Glomerular visceral epithelial cell (primary cell): ENCODE measurements at regions not wholly inside any gene's neighbourhood (a gene's known extent, or its start where the extent isn't known, plus 50 kb on each side); places are given as distances from the start of the nearest gene placed in this dataset.
"Not testable (repeated sequence)": the region's sequence is repeated elsewhere in the genome, so short reads cannot be mapped to it uniquely, and the experiment has no call there.

ENCODE experiments used
- DNase-seq: peaks from one replicate; pipeline ENCODE4 v3.0.0-alpha.2; 2016; ENCODE audit errors: extremely low spot score

DNA sequence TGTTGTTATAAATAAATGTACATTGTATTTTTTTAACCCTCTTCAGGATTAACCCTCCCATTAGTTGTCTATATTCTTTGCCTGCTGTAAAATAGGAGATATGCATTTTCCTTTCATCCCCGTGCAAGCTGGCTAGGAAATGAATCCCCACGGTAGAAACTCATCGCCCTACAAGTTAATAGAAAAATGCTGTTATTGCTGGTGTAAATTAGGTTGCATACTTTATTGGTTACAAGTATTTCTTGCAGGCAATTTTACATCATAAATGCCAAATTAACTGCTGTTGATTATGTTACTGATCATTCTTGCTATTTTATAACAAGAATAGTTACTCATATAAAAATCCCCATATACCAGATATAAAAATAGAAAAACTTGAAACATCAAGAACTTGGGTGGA, 454.2 kb upstream of the KLF6 start:
- no peak for DNase-seq

DNA sequence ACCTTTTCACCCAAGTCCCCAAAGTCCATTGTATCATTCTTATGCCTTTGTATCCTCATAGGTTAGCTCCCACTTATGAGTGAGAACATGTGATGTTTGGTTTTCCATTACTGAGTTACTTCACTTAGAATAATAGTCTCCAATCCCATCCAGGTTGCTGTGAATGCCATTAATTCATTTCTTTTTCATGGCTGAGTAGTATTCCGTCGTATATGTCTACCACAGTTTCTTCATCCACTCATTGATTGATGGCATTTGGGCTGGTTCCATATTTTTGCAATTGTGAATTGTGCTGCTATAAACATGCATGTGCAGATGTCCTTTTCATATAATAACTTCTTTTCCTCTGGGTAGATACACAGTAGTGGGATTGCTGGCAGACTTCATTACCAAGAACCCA, 451.9 kb upstream of the KLF6 start:
- not testable (repeated sequence) for DNase-seq

DNA sequence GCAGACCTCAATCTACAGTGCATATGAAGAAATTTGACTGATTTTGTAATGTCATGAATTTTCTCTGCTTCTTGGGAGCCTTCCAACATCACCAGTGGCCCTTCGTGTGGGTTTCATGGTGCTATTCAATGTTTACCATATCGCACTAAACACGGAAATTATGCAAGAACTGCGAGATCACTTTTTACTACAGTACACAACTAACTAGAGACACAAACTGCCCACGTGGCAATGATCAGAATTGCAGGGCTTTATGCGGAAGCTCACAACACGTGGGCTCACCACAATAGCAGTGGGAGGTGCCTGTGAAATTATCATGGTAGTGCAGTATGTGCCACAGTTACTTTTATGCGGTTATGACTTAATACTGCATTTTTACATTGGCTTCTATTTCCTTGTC, 449.7 kb upstream of the KLF6 start:
- DNase-seq = no peak

DNA sequence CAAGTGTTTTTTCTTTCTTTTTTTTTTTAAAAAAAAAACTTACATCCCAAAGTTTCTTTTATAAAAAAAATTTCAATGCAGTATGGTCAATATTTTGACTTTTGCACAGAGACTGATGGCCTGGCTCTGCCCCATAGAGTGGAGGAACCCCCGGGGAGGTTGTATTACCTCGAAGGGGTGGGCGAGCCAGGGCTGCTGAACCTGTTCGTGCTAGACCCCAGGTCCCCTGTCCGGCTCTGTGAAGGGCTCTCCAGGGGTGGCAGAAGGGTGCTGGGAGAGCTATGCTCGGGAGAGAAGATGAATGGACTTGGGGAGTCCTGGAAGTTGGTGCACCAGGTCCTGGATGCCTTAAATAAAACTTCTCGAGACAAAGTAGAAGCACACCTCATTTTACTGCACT, 446.4 kb upstream of the KLF6 start:
- DNase-seq = no peak

DNA sequence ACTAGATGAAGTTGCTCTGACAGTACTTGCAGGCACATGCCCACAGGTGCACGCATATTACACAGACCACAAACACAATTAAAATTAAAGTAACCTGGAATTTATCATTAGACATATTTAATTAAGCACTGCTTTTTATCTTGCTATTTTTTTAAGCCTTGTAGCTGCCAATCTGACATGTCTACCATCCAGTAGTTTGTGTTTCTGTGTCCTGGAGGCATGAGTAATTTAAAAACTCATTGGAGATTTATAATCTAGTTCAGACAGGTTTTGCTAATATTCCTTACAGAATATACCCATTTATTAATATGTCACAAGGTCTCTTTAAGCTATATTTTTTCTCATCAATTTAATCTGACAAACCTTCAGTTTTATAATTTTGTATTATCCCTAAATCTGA, 445.0 kb upstream of the KLF6 start:
- no peak for DNase-seq

DNA sequence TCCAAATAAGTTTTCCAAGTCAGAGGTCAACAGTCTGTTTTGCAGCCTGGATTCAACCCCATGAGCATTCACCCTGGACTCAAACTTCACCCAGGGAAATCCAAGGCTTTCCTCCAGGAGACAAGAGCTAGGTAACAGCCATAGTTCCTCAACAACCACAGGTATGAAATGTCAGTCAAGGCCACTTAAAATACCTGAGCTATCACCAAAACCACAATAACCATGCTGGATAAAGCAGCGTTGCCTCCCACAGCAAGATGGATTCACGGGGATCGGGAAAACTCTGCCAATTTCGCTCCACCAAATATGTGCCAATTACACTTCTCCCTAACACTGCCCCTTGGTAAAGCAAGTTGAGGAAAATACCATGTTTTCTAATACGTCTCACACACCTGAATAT, 444.1 kb upstream of the KLF6 start:
- DNase-seq = no peak

DNA sequence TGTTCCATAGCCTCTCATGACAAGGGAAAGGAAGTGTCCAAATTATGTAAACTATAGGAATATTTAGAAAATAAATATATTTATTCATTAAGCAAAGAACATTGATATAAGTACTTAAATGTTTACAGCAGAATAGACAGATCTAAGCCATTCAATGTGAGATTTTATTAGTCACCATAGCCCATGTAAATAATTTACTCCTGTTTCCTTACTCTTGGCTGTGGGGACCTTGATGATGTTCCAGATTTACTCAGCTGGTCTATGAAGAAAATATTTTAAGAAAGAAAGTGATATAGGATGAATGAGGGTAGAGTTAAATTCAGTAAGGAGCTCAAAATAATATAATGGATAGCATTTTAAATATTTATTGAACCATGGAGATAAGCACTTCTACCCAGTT, 442.6 kb upstream of the KLF6 start:
- DNase-seq = peak; percentile 21

DNA sequence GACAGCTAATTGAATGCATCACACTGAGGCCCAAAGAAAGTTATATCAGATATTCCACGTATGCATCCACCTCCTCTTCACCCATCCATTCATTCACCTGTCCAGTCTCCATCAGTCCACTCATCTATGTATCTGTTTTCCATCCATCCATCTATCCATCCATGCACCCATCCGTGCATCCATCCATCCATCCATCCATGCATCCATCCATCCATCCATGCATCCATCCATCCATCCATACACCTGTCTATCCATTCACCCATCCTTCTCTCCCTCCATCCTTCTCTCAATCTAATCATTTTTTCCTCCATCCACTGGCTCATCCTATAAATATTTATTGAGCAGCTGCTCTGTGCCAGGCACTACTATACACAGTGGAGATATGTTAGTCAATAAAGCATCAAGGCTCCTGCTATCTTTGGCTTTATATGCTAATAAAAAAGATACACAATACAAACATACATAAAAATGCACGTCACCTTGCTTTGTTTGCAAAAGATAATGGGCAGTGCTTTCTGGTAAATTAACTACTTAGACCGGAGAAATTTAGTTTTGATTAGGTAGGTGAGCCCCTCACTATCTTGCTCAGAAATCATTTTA, 442.0 kb upstream of the KLF6 start:
- no peak for DNase-seq

DNA sequence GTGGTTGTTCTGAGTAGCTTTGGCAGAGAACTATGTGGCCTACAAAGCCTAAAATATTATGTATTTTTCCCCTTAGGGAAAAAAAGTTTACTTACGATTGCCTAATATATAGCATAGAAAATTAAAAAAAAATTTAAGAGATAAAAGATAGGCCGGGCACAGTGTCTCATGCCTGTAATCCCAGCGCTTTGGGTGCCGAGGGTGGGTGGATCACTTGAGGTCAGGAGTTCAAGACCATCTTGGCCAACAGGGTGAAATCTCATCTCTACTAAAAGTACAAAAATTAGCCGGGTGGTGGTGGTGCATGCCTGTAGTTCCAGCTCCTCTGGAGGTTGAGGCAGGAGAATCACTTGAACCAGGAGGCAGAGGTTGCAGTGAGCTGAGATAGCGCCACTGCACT, 439.2 kb upstream of the KLF6 start:
- no peak for DNase-seq

DNA sequence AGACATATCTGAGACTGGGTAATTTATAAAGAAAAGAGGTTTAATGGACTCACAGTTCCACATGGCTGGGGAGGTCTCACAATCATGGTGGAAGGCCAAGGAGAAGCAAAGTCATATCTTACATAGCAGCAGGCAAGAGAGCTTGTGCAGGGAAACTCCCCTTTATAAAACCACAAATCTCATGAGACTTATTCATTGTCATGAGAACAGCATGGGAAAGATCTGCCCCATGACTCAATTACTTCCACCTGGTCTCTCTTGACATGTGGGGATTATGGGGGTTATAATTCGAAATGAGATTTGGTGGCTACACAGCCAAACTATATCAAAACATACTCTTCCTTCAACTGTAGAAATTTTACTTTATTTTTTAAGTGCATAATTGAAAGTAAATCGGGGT, 436.3 kb upstream of the KLF6 start:
- DNase-seq = not testable (repeated sequence)

DNA sequence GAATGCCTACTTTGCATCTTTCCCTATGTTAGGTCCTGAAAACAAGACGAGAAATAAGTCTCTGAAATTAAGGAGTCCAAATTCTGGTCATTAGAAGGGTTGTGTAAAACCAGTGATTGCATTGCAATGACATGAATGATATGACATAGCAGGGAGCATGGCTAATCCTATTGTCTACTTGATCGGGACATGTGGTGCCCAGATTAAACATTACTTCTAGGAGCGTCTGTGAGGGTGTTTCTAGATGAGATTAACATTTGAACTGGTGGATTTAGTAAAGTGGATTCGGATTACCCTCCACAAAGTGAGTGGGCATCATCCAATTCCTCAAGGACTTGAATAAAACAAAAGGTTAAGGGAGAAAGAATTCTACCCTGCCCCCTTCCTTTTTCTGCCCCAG, 434.9 kb upstream of the KLF6 start:
- DNase-seq = no peak

DNA sequence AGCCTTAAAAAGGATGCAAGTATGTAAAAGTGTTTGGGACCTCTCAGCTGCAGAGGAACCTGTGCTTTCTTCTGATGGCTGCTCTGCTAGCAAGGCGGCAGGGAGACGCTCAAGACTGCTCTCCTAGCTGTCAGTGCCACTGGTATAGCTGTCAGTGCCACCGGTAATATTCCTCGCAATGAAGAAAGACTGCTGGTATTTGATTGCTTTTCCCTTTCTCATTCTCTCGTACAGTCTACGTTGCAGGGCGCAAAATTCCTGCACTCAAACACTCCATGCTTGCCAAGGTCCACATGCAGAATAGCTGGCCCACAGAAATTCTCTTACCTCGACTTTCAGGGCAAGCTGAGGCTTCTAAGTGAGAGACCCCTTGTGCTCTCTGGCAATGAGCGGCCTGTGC, 432.6 kb upstream of the KLF6 start:
- DNase-seq = no peak

DNA sequence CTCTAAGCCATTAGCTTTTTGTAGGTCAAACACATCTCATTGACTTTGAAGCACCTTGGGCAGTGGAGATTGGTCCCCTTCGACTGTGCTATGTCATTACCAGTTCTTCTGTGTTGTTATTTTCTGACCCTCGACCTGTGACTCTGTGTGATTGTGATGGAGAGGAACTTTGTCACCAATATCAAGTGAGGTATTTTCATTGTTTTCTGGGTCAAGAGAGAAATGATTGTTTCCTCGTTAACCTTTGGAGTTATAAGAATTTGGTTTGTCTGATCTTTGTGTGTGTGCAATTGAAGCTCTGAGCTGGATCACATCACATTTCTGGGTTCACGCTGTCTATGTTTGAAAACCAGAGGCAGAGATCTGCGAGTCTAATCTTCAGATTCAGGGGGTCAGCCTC, 432.2 kb upstream of the KLF6 start:
- DNase-seq = no peak

DNA sequence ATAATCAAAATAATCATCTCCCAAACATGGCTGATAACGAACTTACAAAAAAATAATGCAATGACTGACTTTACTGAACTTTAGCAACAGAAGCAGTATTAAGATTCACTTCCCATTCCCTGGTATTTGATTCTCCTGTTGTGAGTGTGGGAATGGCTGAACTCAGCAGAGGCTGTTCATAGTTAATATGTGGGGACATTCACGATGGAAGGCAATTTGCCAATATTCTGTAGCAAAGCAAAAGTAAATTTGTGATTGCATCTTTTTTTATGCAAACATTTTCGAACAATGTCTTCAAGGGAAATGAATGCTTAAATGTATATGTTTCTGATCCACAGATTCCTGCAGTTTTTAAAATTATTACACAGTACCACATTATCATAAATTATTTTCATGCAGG, 431.7 kb upstream of the KLF6 start:
- no peak for DNase-seq

DNA sequence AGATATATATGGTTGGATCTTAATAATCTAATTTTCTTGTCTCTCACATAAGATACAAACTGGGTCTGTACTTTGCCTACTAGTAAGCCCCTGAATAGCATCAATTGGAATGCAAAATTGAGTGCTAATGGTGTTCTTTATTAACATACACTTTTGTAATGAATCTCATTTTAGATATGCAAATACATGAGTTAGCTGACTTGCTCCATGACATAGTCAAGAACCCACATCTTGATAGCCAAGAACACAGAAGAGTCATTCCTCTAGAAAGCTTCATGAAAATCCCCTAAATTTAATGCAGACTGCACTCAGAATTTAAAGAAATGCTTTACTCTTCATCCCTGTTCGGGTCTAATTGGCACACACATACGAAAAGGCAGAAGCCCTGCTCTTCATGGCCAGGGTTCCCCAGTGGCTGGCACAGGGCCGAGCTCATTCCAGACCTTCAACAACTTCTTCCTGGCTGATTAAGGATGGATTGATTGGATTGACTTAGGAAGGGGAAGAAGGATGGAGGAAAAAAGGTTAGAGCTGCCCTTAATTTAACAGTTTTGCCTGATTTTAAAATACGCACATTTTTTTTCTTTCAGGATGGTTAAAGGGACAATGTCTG, 431.1 kb upstream of the KLF6 start:
- DNase-seq = no peak

DNA sequence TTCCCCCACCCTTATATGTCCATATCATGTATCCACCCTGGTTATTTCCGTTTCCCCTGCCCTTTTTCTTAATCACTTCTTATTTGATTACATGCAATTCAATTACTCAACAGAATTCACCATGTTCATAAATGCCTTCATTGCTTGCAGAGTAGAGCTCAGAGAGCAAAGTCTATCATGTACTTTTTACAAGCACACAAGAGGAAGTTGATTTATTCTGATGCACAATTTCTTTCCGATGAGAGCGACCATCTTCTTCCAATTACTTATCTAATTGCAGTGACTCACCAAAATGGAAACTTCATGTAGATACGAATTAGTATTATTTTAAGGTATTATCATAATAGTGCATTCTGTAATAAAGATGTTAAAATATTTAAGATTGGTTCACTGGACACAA, 430.5 kb upstream of the KLF6 start:
- no peak for DNase-seq

DNA sequence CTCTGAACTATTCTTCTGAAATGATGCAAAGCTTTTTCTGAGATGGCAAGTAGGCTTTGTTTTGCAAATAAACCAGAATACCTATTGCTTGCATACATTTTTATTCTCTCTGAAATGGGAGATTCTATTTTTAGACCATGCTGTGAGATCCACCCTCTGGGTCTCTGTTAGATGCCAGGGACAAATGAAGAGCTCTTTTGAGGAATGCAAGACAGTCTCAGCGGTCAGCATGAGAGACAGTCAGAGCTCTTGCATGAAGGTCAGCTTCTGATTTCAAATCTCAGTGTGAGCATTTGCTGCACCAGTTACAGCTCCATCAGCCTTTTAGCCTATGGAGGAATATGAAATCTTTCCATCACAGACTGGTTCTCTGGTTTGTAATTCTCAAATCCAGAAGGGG, 429.9 kb upstream of the KLF6 start:
- DNase-seq = no peak

DNA sequence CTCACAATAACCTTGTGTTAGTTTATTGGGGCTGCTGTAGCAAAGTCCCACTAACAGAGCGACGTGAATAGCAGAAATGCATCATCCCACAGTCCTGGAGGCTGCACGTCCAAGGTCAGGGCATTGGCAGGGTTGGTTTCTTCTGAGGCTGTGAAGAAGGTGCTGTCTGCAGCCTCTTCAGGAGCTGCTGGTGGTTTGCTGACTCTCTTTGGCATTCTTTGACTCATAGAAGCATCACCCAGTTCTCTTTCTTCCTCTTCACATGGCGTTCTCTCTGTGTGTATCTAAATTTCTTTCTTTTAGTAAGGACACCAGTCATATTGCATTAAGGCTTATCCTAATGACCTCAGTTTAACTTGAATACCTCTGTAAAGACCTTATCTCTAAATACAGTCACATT, 428.4 kb upstream of the KLF6 start:
- no peak for DNase-seq

DNA sequence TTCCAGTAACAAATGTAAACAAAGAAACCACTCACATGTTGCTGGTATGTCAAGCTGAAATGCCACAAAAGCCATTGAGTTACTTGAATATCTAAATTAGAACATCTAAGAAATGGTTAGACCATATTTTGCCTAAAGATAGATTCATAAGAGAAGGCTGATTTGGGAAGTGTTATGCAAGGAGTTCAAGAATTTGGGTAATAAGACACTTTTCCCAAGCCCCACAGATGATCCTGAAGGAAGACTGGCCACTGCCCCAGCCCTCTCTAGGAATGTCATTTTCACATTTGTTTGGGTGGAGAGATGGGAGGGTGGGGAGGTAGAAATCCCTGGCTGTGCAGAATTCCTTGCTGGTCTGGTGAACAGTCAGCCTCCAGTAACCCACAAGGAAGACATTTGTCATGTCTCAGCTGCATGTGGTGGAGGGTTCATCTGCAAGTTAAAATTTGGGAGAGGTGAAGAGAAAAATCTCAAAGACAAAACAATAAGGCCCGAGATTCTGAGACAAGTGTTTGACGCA, 427.2 kb upstream of the KLF6 start:
- DNase-seq = peak; percentile 5

DNA sequence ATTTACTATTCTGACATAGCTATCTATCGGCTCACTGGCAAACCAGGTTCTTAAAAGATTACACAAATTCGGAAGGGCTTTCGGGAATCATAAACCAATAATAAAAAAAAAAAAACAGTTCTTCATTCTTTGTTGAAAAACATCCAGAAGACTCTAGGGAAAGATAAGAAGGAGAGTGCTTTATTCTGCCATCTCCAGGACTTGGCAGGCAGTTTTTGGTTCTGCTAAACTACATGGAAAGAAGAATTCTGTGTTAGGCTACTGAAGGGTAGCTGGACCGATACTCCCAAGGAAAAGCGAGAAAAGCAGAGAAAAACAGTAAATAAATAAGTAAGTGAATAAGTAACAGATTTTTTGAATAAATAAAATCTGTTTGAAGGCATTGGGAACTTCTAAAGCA, 423.5 kb upstream of the KLF6 start:
- DNase-seq = no peak

DNA sequence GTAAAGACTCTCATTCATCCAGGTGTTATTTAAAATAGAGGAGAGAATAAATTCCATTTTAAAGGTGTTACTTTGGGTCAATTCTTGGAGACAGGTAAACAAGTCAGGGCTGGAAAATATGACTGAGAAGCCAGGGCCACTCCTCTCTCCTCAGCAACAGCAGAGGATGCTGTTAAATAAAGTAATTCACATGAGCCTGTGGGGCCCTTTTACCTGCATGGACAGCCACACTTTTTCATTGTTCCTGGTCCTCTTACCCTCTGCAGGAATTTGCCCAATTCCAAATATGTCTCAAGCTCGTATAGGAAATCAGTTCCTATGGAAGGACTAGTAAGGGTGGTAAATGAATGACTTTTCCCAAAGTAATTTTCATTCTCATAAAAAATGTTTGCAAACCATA, 420.1 kb upstream of the KLF6 start:
- DNase-seq = no peak

DNA sequence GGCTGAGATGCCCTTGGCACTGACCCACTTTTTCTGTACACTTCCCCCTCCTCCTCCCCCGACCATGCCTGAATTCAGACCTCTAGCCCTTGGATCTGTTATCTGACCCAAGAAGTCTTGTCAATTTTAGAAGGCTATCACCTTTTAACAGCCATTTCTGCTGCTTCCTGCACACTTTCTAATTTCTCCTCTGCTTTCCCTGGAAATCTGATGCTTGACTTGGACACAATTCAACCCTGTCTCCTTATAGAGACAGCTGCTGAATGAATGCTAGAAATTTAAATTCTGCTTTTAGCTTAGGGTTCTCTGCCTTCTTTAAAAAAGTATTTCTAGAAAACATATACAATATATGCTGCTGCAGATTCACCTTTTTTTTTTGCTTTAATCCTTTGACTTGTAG, 417.9 kb upstream of the KLF6 start:
- DNase-seq = no peak

DNA sequence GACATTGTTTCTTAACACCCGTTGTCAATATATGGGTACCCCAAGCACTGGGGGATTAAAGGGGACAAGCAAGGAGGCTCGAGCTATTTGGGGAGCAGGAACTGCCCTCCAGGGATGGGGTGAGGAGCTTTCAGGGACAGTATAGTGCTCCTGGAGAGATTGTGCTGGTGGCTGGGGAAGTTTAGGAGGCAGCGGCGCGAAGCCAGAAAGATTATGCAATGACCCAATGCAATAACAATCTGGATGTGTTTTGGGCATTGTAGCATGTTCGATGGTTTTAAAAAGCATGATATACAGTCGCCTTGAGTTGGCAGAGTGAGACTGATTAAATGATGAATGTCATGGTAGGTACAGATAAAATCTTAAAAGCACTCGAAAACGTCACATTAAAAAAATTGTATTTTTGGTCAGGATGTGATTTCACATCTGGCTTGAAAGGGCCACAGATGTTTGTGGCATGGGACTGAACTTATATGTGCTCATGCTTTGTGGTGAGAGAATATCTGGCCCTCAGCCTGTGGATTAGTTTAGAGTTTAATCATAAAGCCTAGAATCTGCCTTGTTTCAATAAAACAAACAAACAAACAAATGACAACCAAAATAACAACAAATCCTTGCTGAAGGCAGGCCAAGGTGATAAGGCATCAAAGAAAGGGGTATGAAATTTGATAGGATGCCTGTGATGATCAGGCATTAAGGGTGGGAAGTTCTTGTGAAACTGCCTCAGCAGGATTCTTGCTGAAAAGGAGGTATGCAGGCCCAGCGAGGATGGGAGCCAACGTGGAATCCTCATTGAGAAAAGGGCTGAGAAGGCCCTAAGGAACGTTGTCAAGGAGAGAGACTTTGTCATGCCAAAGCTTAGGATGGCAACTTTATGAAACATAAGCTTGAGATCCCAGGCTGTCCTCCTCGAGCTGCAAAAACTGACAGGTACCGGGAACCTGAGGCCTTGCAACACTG, 417.1 kb upstream of the KLF6 start:
- no peak for DNase-seq
